HG03378 (cell line): ENCODE measurements at regions not wholly inside any gene's neighbourhood (a gene's known extent, or its start where the extent isn't known, plus 50 kb on each side); places are given as distances from the start of the nearest gene placed in this dataset.
"Not testable (repeated sequence)": the region's sequence is repeated elsewhere in the genome, so short reads cannot be mapped to it uniquely, and the experiment has no call there.

Experiments used
- ATAC-seq: cut with Tn5 transposase; IDR thresholded peaks from one replicate; pipeline ENCODE4 v1.9.1; 2021; ENCODE audit warnings: mild to moderate bottlenecking, moderate library complexity; ENCODE audit not compliant: unreplicated experiment

- ATAC-seq, result no peak
These were observed 594.7 kb downstream of the DIPK2A start for GRCh38 chr3:144566320-144566719.

GRCh38 chr3:144569651-144570050, 598.0 kb downstream of the DIPK2A start:
- ATAC-seq, result no peak

- ATAC-seq, result no peak
These were observed 612.2 kb downstream of the DIPK2A start for GRCh38 chr3:144583871-144584270.

- no peak for ATAC-seq
These were observed 613.8 kb downstream of the DIPK2A start for GRCh38 chr3:144585408-144585807.

- ATAC-seq, result no peak
These were observed 614.3 kb downstream of the DIPK2A start for GRCh38 chr3:144585953-144586352.

GRCh38 chr3:144586382-144586781, 614.8 kb downstream of the DIPK2A start:
- no peak for ATAC-seq

- no peak for ATAC-seq
These were observed 619.2 kb downstream of the DIPK2A start for GRCh38 chr3:144590854-144591253.

- no peak for ATAC-seq
These were observed 622.3 kb downstream of the DIPK2A start for GRCh38 chr3:144593881-144594280.

GRCh38 chr3:144620236-144620635, 648.6 kb downstream of the DIPK2A start:
- ATAC-seq, result not testable (repeated sequence)

- ATAC-seq, result no peak
These were observed 651.2 kb downstream of the DIPK2A start for GRCh38 chr3:144622845-144623244.

- ATAC-seq, result no peak
These were observed 653.0 kb downstream of the DIPK2A start for GRCh38 chr3:144624656-144625055.

GRCh38 chr3:144626835-144627234, 655.2 kb downstream of the DIPK2A start:
- ATAC-seq, result no peak

- ATAC-seq, result no peak
These were observed 657.8 kb downstream of the DIPK2A start for GRCh38 chr3:144629381-144629780.

GRCh38 chr3:144636833-144637232, 665.2 kb downstream of the DIPK2A start:
- no peak for ATAC-seq

GRCh38 chr3:144638009-144638408, 666.4 kb downstream of the DIPK2A start:
- no peak for ATAC-seq

GRCh38 chr3:144643771-144644198, 672.2 kb downstream of the DIPK2A start:
- ATAC-seq, result no peak

- no peak for ATAC-seq
These were observed 673.7 kb downstream of the DIPK2A start for GRCh38 chr3:144645300-144645699.

GRCh38 chr3:144650380-144650779, 678.8 kb downstream of the DIPK2A start:
- ATAC-seq, result no peak

- no peak for ATAC-seq
These were observed 681.0 kb downstream of the DIPK2A start for GRCh38 chr3:144652573-144652972.

GRCh38 chr3:144655423-144655822, 683.8 kb downstream of the DIPK2A start:
- no peak for ATAC-seq

- ATAC-seq, result no peak
These were observed 688.6 kb downstream of the DIPK2A start for GRCh38 chr3:144660186-144660585.

- ATAC-seq, result no peak
These were observed 691.1 kb downstream of the DIPK2A start for GRCh38 chr3:144662729-144663128.
